HUES48 (cell line): ENCODE measurements at regions not wholly inside any gene's neighbourhood (a gene's known extent, or its start where the extent isn't known, plus 50 kb on each side); places are given as distances from the start of the nearest gene placed in this dataset.
"Not testable (repeated sequence)": the region's sequence is repeated elsewhere in the genome, so short reads cannot be mapped to it uniquely, and the experiment has no call there.

Experiments
- H3K27ac ChIP-seq: one replicate; pipeline ENCODE4 v1.7.0; 2013; ENCODE audit warnings: low read depth, low read length, inconsistent platforms
- H3K27me3 ChIP-seq: 2 replicates; pipeline ENCODE4 v1.6.1; 2013; ENCODE audit warnings: mild to moderate bottlenecking, low read length; ENCODE audit not compliant: control insufficient read depth, insufficient read depth
- H3K36me3 ChIP-seq: 2 replicates; pipeline ENCODE4 v1.6.1; 2013; ENCODE audit warnings: low read length; ENCODE audit not compliant: control insufficient read depth, insufficient read depth
- H3K4me1 ChIP-seq: 2 replicates; pipeline ENCODE4 v1.6.1; 2013; ENCODE audit warnings: mild to moderate bottlenecking, low read length; ENCODE audit not compliant: control insufficient read depth, insufficient read depth
- H3K4me3 ChIP-seq: 2 replicates; pipeline ENCODE4 v1.5.1; 2013; ENCODE audit warnings: mild to moderate bottlenecking, low read depth, low read length
- H3K9ac ChIP-seq: 2 replicates; pipeline ENCODE4 v1.6.1; 2013; ENCODE audit warnings: mild to moderate bottlenecking, low read depth, low read length, moderate library complexity
- H3K9me3 ChIP-seq: 2 replicates; pipeline ENCODE4 v1.6.1; 2013; ENCODE audit warnings: low read length; ENCODE audit not compliant: control insufficient read depth, insufficient read depth

DNA sequence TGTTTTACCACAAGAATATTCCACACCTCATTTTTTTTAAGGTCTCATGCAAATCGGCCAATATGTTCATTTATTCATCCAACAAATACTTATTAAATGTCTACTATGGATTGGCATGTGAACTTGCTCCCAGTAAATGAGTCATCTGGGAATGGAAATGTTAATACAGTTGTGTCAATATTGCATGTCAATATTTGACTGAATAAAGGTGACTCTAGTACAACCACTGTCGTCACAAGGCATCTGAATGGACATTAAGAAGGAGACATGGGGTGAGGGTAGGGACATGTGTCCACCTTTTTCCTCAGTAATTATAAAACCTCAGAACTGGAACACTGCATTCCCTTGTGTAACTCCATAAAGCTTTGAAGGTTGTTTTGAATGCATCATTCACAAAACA, 365.4 kb downstream of the ADCYAP1 start:
- Histone ChIP-seq H3K4me3 (no peak overlapping the region), H3K9me3 (no peaks in the 10 kb centered on the region), H3K27ac (no peak overlapping the region), H3K36me3 (no peaks in the 10 kb centered on the region), H3K27me3 (no peaks in the 10 kb centered on the region), H3K9ac (no peak overlapping the region), H3K4me1 (no peaks in the 10 kb centered on the region)

DNA sequence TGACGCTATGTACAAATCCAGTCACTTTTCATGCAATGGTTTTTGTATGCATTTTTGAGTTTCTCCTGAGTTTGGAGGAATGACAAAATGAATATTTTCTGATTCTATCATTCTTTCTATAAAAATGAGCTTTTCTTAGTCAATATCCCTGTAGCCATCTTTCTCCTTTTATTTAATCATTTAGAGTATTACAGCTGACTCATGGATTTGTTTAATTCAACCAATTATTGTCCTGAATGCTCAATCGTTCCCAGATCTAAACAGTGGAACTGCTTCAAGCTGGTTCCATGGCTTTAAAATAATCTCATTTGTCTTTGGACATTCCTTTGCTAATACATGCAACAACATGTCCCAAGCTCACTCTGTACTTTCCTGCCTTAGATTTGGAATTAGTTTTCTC, 368.8 kb downstream of the ADCYAP1 start:
- no peak overlapping the region for H3K9ac ChIP-seq
- no peak overlapping the region for H3K27ac ChIP-seq
- no peaks in the 10 kb centered on the region; the same call in 1 of the 2 replicates for H3K9me3 ChIP-seq
- H3K36me3 ChIP-seq, result no peaks in the 10 kb centered on the region
- H3K4me1 ChIP-seq, result no peaks in the 10 kb centered on the region
- no peaks in the 10 kb centered on the region for H3K27me3 ChIP-seq
- H3K4me3 ChIP-seq, result no peak overlapping the region

DNA sequence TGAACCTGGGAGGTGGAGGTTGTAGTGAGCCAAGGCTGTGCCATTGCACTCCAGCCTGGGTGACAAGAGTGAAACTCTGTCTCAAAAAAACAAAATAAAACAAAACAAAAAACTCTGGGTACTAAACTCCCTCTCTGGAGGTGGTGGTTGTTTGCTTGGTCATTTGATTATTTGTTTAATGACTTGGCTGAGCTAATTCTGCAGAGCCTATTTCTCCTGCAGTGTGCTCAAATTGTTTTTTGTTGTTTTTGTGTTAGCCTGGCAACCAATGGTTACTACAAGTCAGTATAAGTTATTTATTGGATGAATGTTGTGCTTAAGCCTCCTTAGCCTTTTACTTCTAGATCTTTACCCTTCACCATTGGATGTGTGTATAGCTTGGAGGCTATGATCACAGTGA, 387.5 kb downstream of the ADCYAP1 start:
- Histone ChIP-seq H3K9ac (no peak overlapping the region), H3K4me1 (peaks cover 8% of the 10 kb centered on the region; the same call in 1 of the 2 replicates), H3K36me3 (no peaks in the 10 kb centered on the region)

DNA sequence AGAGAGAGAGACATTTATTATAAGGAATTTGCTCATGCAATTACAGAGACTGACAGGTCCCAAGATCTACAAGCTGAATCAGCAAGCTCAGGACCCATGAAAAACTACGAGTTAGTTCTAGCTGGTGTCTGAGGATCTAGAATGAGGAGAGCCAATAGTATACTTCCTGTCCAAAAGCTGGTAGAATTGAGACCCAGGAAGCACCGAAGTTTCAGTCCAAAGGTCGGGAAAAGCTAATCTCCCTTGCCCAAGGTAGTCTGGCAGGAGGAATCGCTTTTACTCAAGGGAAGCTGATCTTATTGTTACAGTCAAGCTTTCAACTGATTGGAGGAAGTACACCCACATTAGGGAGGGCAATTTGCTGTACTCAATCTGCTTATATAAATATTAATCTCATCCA, 389.6 kb downstream of the ADCYAP1 start:
- H3K27me3 ChIP-seq, result no peaks in the 10 kb centered on the region
- no peak overlapping the region for H3K4me3 ChIP-seq
- no peak overlapping the region for H3K27ac ChIP-seq
- H3K36me3 ChIP-seq, result no peaks in the 10 kb centered on the region
- H3K9me3 ChIP-seq, result no peaks in the 10 kb centered on the region
- H3K4me1 ChIP-seq, result peaks cover 8% of the 10 kb centered on the region; the same call in 1 of the 2 replicates
- H3K9ac ChIP-seq, result no peak overlapping the region

More for the DNA sequence above, 387.5 kb downstream of the ADCYAP1 start:
- no peak overlapping the region for H3K4me3 ChIP-seq
- no peaks in the 10 kb centered on the region for H3K27me3 ChIP-seq
- H3K9me3 ChIP-seq, result no peaks in the 10 kb centered on the region
- H3K27ac ChIP-seq, result no peak overlapping the region

DNA sequence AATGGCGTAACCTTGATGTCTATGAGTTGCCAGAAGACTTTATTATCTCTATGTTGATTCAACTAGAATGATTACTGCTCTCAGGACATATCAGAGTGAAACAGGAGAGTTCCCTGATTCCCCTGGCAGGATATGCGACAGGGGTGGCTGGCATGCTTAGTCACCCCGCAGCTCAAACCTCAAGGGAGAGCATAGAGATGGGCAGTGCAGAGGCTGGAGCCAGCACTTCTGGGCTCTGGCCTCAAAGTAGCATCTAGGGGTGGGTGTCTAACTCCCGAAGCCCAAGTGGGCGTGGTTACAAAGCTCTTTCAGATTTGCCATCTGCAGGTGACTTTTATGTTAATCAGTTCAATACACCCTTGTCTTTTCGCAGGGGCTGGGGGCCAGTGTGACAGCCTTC, 391.6 kb downstream of the ADCYAP1 start:
- Histone ChIP-seq H3K36me3 (no peaks in the 10 kb centered on the region), H3K4me3 (no peak overlapping the region), H3K9me3 (no peaks in the 10 kb centered on the region), H3K4me1 (peaks cover 8% of the 10 kb centered on the region; the same call in 1 of the 2 replicates), H3K27ac (no peak overlapping the region), H3K27me3 (no peaks in the 10 kb centered on the region), H3K9ac (no peak overlapping the region)

DNA sequence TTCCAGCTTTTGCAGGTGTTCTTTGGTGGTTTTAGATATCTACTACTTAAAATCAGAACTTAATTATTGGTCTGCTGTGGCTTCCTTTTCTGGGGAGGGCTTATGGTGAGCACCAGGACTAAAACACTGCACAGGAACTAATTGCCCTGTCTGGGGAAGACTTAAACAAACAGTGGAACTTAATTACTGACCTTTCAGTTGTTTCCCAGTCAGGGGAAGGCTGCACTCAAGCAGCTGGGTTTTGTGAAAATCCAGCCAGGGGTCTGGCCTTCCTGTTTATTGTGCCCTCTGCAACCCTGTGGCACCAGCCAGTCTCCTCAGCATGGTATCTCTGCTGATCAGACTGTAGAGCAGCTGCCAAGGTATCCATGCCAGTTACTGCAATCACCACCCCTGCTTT, 398.2 kb downstream of the ADCYAP1 start:
- Histone ChIP-seq H3K4me3 (no peak overlapping the region), H3K27ac (no peak overlapping the region), H3K9me3 (no peaks in the 10 kb centered on the region), H3K27me3 (no peaks in the 10 kb centered on the region), H3K36me3 (no peaks in the 10 kb centered on the region), H3K4me1 (0 out of 2 replicates have a peak, but pooled peaks cover 3% of the 10 kb centered on the region), H3K9ac (no peak overlapping the region)

DNA sequence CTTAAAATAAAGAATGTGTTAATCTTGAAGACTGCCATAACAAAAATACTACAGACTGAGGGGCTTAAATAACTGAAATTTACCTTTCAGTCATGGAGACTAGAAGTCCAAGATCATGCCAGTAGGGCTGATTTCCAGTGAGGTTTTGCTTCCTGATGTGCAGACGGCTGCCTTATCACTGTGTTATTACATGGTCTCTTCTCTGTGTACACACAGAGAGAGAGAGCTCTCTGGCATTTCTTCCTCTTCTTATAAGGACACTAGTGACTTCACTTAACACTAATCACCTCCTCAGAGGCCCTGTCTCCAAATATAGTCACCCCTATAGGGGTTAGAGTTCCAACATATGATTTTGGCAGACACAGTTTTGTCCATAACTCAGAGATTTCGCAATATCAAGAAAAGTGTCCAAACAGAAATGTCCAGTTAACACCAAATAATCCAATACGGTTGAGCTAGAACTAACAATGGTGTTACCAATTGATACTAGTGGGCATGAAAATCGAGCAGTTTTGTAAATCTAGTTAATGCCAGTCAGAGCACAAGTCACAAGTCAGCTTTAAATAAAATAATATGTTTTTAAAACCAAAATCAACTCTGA, 399.8 kb downstream of the ADCYAP1 start:
- Histone ChIP-seq H3K27ac (no peak overlapping the region), H3K27me3 (no peaks in the 10 kb centered on the region), H3K36me3 (no peaks in the 10 kb centered on the region), H3K9ac (no peak overlapping the region), H3K9me3 (no peaks in the 10 kb centered on the region), H3K4me3 (no peak overlapping the region), H3K4me1 (0 out of 2 replicates have a peak, but pooled peaks cover 3% of the 10 kb centered on the region)

DNA sequence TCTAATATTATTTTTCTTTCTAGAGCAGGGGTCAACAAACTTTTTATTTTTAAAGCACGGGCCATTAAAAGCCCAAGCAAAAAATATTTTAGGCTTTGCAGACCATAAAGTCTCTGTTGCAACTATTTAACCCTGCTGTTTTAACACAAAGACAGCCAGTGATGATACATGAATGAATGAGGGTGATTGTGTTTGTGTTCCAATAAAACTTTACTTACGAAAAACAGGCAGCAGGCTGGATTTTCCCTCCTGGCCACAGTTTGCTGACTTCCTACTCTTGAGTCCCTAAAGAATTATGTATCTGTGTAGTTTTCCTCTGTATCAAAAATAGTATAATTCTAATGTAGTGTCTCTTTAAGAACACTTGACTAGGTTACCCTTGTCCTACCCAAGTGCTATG, 402.0 kb downstream of the ADCYAP1 start:
- H3K27ac ChIP-seq, result no peak overlapping the region
- no peak overlapping the region for H3K4me3 ChIP-seq
- H3K9me3 ChIP-seq, result no peaks in the 10 kb centered on the region
- H3K9ac ChIP-seq, result no peak overlapping the region
- H3K4me1 ChIP-seq, result 0 out of 2 replicates have a peak, but pooled peaks cover 3% of the 10 kb centered on the region
- no peaks in the 10 kb centered on the region for H3K27me3 ChIP-seq
- H3K36me3 ChIP-seq, result no peaks in the 10 kb centered on the region

DNA sequence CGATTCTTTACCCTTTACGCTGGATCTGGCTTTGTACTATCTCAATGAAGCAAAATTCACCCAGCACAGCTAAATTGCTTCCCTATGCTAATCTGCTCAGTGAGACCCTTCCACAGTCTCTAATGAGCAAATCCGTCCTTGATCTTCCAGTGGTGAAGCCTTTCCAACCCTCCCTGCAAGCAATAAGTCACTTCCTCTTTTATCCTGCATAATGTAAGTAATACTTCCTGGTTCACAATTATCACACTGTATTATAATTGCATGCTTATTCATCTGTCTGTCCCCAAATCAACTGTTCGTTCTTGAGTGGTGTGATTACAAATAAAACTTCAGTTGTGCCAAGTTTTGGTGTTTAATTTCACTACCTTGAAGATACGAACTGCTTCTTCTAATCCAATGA, 404.0 kb downstream of the ADCYAP1 start:
- H3K4me1 ChIP-seq, result no peaks in the 10 kb centered on the region
- no peaks in the 10 kb centered on the region for H3K36me3 ChIP-seq
- no peaks in the 10 kb centered on the region for H3K9me3 ChIP-seq
- no peak overlapping the region for H3K4me3 ChIP-seq
- no peak overlapping the region for H3K9ac ChIP-seq
- H3K27ac ChIP-seq, result no peak overlapping the region
- no peaks in the 10 kb centered on the region for H3K27me3 ChIP-seq

DNA sequence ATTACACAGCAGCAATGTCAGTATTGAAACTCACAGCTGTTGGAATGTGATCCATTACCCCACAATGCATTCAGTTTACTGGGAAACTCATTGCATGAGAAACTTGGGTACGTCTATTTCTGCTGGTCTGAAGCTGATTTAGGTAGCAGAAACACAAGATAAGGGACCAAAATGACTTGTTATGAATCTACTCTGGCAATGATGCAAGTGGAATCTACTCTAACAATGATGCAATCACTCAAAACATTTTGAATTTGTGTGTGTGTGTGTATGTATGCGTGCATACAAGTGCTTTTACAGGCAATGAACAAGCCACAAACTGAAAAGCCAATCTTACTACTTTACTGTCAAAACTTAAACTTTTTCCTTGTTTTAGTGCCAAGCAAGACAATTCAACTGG, 406.7 kb downstream of the ADCYAP1 start:
- H3K27ac ChIP-seq, result no peak overlapping the region
- H3K36me3 ChIP-seq, result no peaks in the 10 kb centered on the region
- no peaks in the 10 kb centered on the region for H3K27me3 ChIP-seq
- no peaks in the 10 kb centered on the region for H3K9me3 ChIP-seq
- no peak overlapping the region for H3K9ac ChIP-seq
- H3K4me3 ChIP-seq, result no peak overlapping the region
- no peaks in the 10 kb centered on the region for H3K4me1 ChIP-seq

DNA sequence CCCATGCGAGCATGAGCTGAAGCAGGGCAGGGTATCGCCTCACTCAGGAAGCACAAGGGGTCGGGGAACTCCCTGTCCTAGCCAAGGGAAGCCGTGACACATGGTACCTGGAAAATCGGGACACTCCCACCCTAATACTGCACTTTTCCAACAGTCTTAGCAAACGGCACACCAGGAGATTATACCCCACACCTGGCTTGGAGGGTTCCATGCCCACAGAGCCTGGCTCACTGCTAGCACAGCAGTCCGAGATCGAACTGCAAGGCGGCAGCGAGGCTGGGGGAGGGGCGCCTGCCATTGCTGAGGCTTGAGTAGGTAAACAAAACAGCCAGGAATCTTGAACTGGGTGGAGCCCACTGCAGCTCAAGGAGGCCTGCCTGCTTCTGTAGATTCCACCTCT, 430.7 kb downstream of the ADCYAP1 start:
- H3K27me3 ChIP-seq, H3K36me3 ChIP-seq, H3K4me1 ChIP-seq, H3K27ac ChIP-seq, H3K9ac ChIP-seq, H3K4me3 ChIP-seq: not testable (repeated sequence)
- H3K9me3 ChIP-seq, result peaks cover 16% of the 10 kb centered on the region
